Erythroblast (primary cell): ENCODE measurements at regions not wholly inside any gene's neighbourhood (a gene's known extent, or its start where the extent isn't known, plus 50 kb on each side); places are given as distances from the start of the nearest gene placed in this dataset.

Source experiments
- GATA1 ChIP-seq: IDR thresholded peaks from 2 replicates; pipeline ENCODE4 v1.6.1; 2011; ENCODE audit warnings: low read depth, mild to moderate bottlenecking, control low read depth, low read length, moderate library complexity
- POLR2A ChIP-seq: IDR thresholded peaks from 2 replicates; pipeline ENCODE4 v1.6.1; 2011; ENCODE audit warnings: mild to moderate bottlenecking, low read length

GRCh38 chr1:239151937-239152336 is 234.4 kb upstream of the CHRM3 start:
- TF ChIP-seq POLR2A (no peak), GATA1 (no peak)
